Fibroblast of pulmonary artery (primary cell): ENCODE measurements at regions not wholly inside any gene's neighbourhood (a gene's known extent, or its start where the extent isn't known, plus 50 kb on each side); places are given as distances from the start of the nearest gene placed in this dataset.
A peak's percentile ranks its signal among the peaks of the same experiment; 100 is the strongest.

Experiments
- DNase-seq: peaks from one replicate; pipeline ENCODE4 v3.0.0-alpha.2; 2010; ENCODE audit warnings: low read depth
- H3K4me3 ChIP-seq: replicated peaks from 2 replicates; pipeline ENCODE4 v1.5.1; 2011; ENCODE audit warnings: low read depth, mild to moderate bottlenecking, control low read depth, low read length, moderate library complexity
- TF ChIP-seq, protein P1 (sequence below): IDR thresholded peaks from 2 replicates; pipeline ENCODE4 v1.5.1; 2011; ENCODE audit warnings: mild to moderate bottlenecking, control low read depth, low read length, inconsistent platforms; ENCODE audit errors: missing control alignments

GRCh38 chr13:104968876-104969275, 1566.6 kb downstream of the EFNB2 start:
- no peak overlapping the region for H3K4me3 ChIP-seq
- TF ChIP-seq, protein P1, sequence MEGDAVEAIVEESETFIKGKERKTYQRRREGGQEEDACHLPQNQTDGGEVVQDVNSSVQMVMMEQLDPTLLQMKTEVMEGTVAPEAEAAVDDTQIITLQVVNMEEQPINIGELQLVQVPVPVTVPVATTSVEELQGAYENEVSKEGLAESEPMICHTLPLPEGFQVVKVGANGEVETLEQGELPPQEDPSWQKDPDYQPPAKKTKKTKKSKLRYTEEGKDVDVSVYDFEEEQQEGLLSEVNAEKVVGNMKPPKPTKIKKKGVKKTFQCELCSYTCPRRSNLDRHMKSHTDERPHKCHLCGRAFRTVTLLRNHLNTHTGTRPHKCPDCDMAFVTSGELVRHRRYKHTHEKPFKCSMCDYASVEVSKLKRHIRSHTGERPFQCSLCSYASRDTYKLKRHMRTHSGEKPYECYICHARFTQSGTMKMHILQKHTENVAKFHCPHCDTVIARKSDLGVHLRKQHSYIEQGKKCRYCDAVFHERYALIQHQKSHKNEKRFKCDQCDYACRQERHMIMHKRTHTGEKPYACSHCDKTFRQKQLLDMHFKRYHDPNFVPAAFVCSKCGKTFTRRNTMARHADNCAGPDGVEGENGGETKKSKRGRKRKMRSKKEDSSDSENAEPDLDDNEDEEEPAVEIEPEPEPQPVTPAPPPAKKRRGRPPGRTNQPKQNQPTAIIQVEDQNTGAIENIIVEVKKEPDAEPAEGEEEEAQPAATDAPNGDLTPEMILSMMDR: no peak
- no peak for DNase-seq

- no peak for DNase-seq
- TF ChIP-seq, protein P1: no peak
- no peak overlapping the region for H3K4me3 ChIP-seq
These were observed 1567.4 kb downstream of the EFNB2 start for GRCh38 chr13:104967836-104968630.

- no peak overlapping the region for H3K4me3 ChIP-seq
- TF ChIP-seq, protein P1: no peak
- DNase-seq: no peak
These were observed 1568.1 kb downstream of the EFNB2 start for GRCh38 chr13:104967376-104967775.

- no peak for DNase-seq
- TF ChIP-seq, protein P1: no peak
- H3K4me3 ChIP-seq: no peak overlapping the region
These were observed 1573.1 kb downstream of the EFNB2 start for GRCh38 chr13:104962411-104962810.

- H3K4me3 ChIP-seq: no peak overlapping the region
- DNase-seq: no peak
- TF ChIP-seq, protein P1: no peak
These were observed 1574.2 kb downstream of the EFNB2 start for GRCh38 chr13:104961246-104961645.

DNA sequence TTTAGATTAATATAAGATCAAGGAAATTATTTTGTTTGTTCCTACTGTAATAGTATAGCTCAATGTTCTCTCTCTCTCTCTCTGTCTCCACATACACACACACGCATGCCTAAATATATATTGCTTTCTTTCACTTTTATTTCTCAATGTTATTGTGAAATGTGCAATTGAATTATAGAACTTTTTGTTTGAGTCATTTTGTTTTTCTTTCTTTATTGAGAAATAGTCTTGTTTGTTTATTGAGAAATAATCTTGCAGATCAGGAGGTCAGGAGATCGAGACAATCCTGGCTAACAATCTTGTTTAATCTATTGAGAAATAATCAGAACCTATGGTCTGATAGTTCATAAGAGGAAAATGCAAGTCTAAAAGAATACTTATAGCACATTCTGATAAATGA, 1581.3 kb downstream of the EFNB2 start:
- TF ChIP-seq, protein P1: no peak
- H3K4me3 ChIP-seq: no peak overlapping the region
- DNase-seq: peak; percentile 17

DNA sequence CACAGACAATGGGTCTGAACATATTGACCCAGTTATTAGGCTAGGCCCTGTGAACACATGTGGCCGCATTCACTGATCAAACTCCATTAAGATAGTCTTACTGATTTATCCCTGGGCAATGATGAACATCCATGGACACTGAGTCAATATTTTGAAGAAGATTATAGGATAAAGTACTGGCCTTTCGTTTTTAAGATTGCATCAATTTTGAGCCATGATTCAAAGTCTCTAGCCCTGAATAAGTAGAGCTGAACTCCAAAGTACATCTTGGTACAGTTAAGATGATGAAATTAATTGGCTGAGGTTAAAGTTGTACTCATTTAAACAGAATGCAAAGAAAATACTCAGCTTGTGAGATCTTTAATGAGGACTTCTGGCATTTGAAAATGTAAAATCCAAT, 1581.9 kb downstream of the EFNB2 start:
- TF ChIP-seq, protein P1: no peak
- no peak for DNase-seq

More for the DNA sequence above, 1581.9 kb downstream of the EFNB2 start:
- H3K4me3 ChIP-seq: no peak overlapping the region
